Heart right ventricle (tissue), 16 donors: ENCODE measurements at regions not wholly inside any gene's neighbourhood (a gene's known extent, or its start where the extent isn't known, plus 50 kb on each side); places are given as distances from the start of the nearest gene placed in this dataset.

Source experiments
- ATAC-seq, 8 donors: fragments of 200-7000 bp; cut with Tn5 transposase; one replicate each; pipeline ENCODE4 v1.9.1; 2020; ENCODE audit warnings: mild to moderate bottlenecking in 8 of 8, moderate library complexity in 8 of 8, moderate number of reproducible peaks in 1 of 8
- DNase-seq, 2 donors: peaks; one replicate each; pipeline ENCODE4 v3.0.0-alpha.2; 2020
- H3K27ac ChIP-seq, 10 donors: fragments of 200-600 bp; sonication (generic) in 2 of 10; one replicate each; pipeline versions ENCODE4 v1.5.0 to v1.8.0; 2020 to 2022; ENCODE audit warnings: mild to moderate bottlenecking in 3 of 10
- H3K27me3 ChIP-seq, 7 donors: fragments of 200-600 bp; one replicate each; pipeline ENCODE4 v1.8.0; 2021 to 2022; ENCODE audit warnings: mild to moderate bottlenecking in 2 of 7
- H3K36me3 ChIP-seq, 9 donors: fragments of 200-600 bp; sonication (generic) in 1 of 9; one replicate each; pipeline versions ENCODE4 v1.5.0 to v1.8.0; 2020 to 2022; ENCODE audit warnings: mild to moderate bottlenecking in 2 of 9
- H3K4me1 ChIP-seq, 9 donors: fragments of 200-600 bp; sonication (generic) in 1 of 9; one replicate each; pipeline versions ENCODE4 v1.5.0 to v1.8.0; 2020 to 2022; ENCODE audit warnings: mild to moderate bottlenecking in 4 of 9
- H3K4me3 ChIP-seq, 10 donors: fragments of 200-600 bp; sonication (generic) in 2 of 10; one replicate each; pipeline versions ENCODE4 v1.5.0 to v1.8.0; 2020 to 2022; ENCODE audit warnings: mild to moderate bottlenecking in 7 of 10, moderate library complexity in 2 of 10
- H3K9me3 ChIP-seq, 11 donors: fragments of 200-600 bp in 10 of 11; sonication (generic) in 2 of 11; one replicate each; pipeline versions ENCODE4 v1.5.0 to v1.8.0; 2013 to 2022; ENCODE audit warnings: mild to moderate bottlenecking in 2 of 11, control low read depth in 1 of 11, moderate library complexity in 1 of 11
- CTCF ChIP-seq, 9 donors: fragments of 200-600 bp; sonication (generic) in 2 of 9; IDR thresholded peaks; one replicate each; pipeline versions ENCODE4 v1.5.0 to v1.8.0; 2021 to 2022; ENCODE audit warnings: antibody characterized with exemption in 9 of 9, mild to moderate bottlenecking in 5 of 9, moderate library complexity in 1 of 9
- WGBS, 2 donors: extraction: QIAGEN DNeasy Blood & Tissue Kit; methylation state at CpG; one replicate each; pipeline ENCODE4 v1.1.7; 2013; ENCODE audit warnings: inconsistent platforms in 1 of 2; 5-methylcytosine and 5-hydroxymethylcytosine counted together
- intact Hi-C, 10 donors: fragments of 100-400 bp; cut with DNase I; formaldehyde crosslinking; loops; one replicate each; pipeline versions ENCODE4 v1.11.1 to v1.14.2; 2022
- donor health status: Arrhythmogenic right ventricular cardiomyopathy.
- donor health status: ischemic (EF 13 %, LVEDD 7.1; RV severe dilation, severe dysfunction).
- donor health status: healthy with polysubstance abuse.
- donor health status: DM: no; HTN: yes; CAD: no.
- donor health status: DM: no; HTN: no; CAD: no.
- donor health status: ischemic (EF 25% LVEDD 6.9; RV normal size, moderate dysfunction).
- donor health status: ischemic (EF 25% LVEDD 5.7; RV mildly dilated, moderate dysfunction).
- donor health status: healthy.
- donor health status: DM: yes; HTN: yes; CAD: no.
- donor health status: Ischemic cardiomyopathy.
- donor health status: ischemic (EF 35%, LVEDD 5.7; RV mildly dilated, moderate dysfunction).
- donor health status: nonischemic (EF 11% LVEDD 7.7; RV severe dilation, severe dysfunction).
- donor health status: DM: yes; HTN: yes; CAD: no.
- donor health status: PGD.
- donor health status: ischemic (EF 29% LVEDD 5.4; RV normal size, mild dysfunction).
- donor health status: nonischemic (EF 23%, LVEDD 6.1; RV moderate dilation, normal function).

- Histone ChIP-seq H3K4me3 (no peak overlapping the region), H3K4me1 (no peaks in the 10 kb centered on the region), H3K27me3 (no peaks in the 10 kb centered on the region), H3K27ac (no peak overlapping the region), H3K9me3 (peaks cover 0 to 9% (median 0%) of the 10 kb centered on the region in 11 donors), H3K36me3 (no peaks in the 10 kb centered on the region)
- no peak for DNase-seq
- WGBS, 2 donors = 83 to 86% methylated on average over 1 of the region's 1 CpG
- no peak for ATAC-seq
- intact Hi-C loops = no loop called here
- TF ChIP-seq CTCF (IDR thresholded peaks at IDR 0.05) = no peak
Observed at GRCh38 chr4:19401301-19402080, 850.2 kb upstream of the SLIT2 start.

GRCh38 chr4:19400820-19401219 lies 850.9 kb upstream of the SLIT2 start:
- DNase-seq (no peak), ATAC-seq (no peak)
- peaks cover 0 to 9% (median 0%) of the 10 kb centered on the region in 11 donors for H3K9me3 ChIP-seq
- H3K4me3 ChIP-seq = no peak overlapping the region
- intact Hi-C loops = no loop called here
- WGBS, 2 donors = 85 to 88% methylated on average over 1 of the region's 1 CpG
- H3K27ac ChIP-seq = no peak overlapping the region
- TF ChIP-seq CTCF (IDR thresholded peaks at IDR 0.05) = no peak
- H3K36me3 ChIP-seq = no peaks in the 10 kb centered on the region
- no peaks in the 10 kb centered on the region for H3K4me1 ChIP-seq
- no peaks in the 10 kb centered on the region for H3K27me3 ChIP-seq

- H3K27ac ChIP-seq = no peak overlapping the region
- H3K4me1 ChIP-seq = no peaks in the 10 kb centered on the region
- H3K27me3 ChIP-seq = no peaks in the 10 kb centered on the region
- H3K9me3 ChIP-seq = peaks cover 0 to 12% (median 0%) of the 10 kb centered on the region in 11 donors
- intact Hi-C loops = no loop called here
- ATAC-seq (no peak), DNase-seq (no peak)
- no peak overlapping the region for H3K4me3 ChIP-seq
- TF ChIP-seq CTCF (IDR thresholded peaks at IDR 0.05) = no peak
- H3K36me3 ChIP-seq = no peaks in the 10 kb centered on the region
Observed at GRCh38 chr4:19399001-19399400, 852.7 kb upstream of the SLIT2 start.

GRCh38 chr4:19386786-19387185 lies 864.9 kb upstream of the SLIT2 start:
- ATAC-seq (no peak), DNase-seq (no peak)
- Histone ChIP-seq H3K4me3 (no peak overlapping the region), H3K36me3 (no peaks in the 10 kb centered on the region), H3K27ac (no peak overlapping the region), H3K4me1 (no peaks in the 10 kb centered on the region), H3K27me3 (no peaks in the 10 kb centered on the region), H3K9me3 (peaks cover 0 to 15% (median 0%) of the 10 kb centered on the region in 11 donors)
- intact Hi-C loops = no loop called here
- 53 to 55% methylated on average over 2 of the region's 2 CpGs for WGBS, 2 donors
- TF ChIP-seq CTCF (IDR thresholded peaks at IDR 0.05) = no peak
